HFFc6 (cell line): ENCODE measurements at regions not wholly inside any gene's neighbourhood (a gene's known extent, or its start where the extent isn't known, plus 50 kb on each side); places are given as distances from the start of the nearest gene placed in this dataset.

ENCODE experiments used
- DNase-seq: peaks from one replicate; pipeline ENCODE4 v3.0.0-alpha.2; 2018
- H3K27ac Mint-ChIP-seq: 2 replicates; pipeline ENCODE4 v1.8.0; 2020; ENCODE audit warnings: mild to moderate bottlenecking, mixed read lengths
- H3K27me3 Mint-ChIP-seq: 2 replicates; pipeline ENCODE4 v1.8.0; 2021; ENCODE audit warnings: mild to moderate bottlenecking, moderate library complexity, mixed read lengths; ENCODE audit not compliant: insufficient read depth
- H3K36me3 Mint-ChIP-seq: 2 replicates; pipeline ENCODE4 v1.8.0; 2021; ENCODE audit warnings: low read depth, mixed read lengths
- H3K4me1 Mint-ChIP-seq: 2 replicates; pipeline ENCODE4 v1.8.0; 2020; ENCODE audit warnings: low read depth, mixed read lengths
- H3K4me3 Mint-ChIP-seq: 2 replicates; pipeline ENCODE4 v1.8.0; 2020; ENCODE audit warnings: mild to moderate bottlenecking, moderate library complexity, mixed read lengths
- H3K9me3 Mint-ChIP-seq: 2 replicates; pipeline ENCODE4 v1.8.0; 2020; ENCODE audit warnings: mild to moderate bottlenecking, mixed read lengths
- CTCF ChIP-seq: fragments of 200-600 bp; sonication (generic); IDR thresholded peaks from 2 replicates; pipeline ENCODE4 v1.5.0; 2021; ENCODE audit warnings: antibody characterized with exemption, mild to moderate bottlenecking

GRCh38 chr3:127390365-127391025 is 102.6 kb upstream of the PRR20G start:
- Mint-ChIP-seq H3K9me3 (no peaks in the 10 kb centered on the region), H3K27me3 (peaks cover 64% of the 10 kb centered on the region), H3K4me3 (no peak overlapping the region), H3K4me1 (peaks cover 7% of the 10 kb centered on the region), H3K36me3 (no peaks in the 10 kb centered on the region), H3K27ac (no peak overlapping the region)
- no peak for TF ChIP-seq CTCF
- no peak for DNase-seq

GRCh38 chr3:127389913-127390312 is 102.1 kb upstream of the PRR20G start:
- peaks cover 7% of the 10 kb centered on the region for H3K4me1 Mint-ChIP-seq
- H3K27me3 Mint-ChIP-seq = peaks cover 63% of the 10 kb centered on the region
- H3K36me3 Mint-ChIP-seq = no peaks in the 10 kb centered on the region
- H3K4me3 Mint-ChIP-seq = no peak overlapping the region
- TF ChIP-seq CTCF = no peak
- H3K27ac Mint-ChIP-seq = no peak overlapping the region
- no peak for DNase-seq
- no peaks in the 10 kb centered on the region for H3K9me3 Mint-ChIP-seq

DNA sequence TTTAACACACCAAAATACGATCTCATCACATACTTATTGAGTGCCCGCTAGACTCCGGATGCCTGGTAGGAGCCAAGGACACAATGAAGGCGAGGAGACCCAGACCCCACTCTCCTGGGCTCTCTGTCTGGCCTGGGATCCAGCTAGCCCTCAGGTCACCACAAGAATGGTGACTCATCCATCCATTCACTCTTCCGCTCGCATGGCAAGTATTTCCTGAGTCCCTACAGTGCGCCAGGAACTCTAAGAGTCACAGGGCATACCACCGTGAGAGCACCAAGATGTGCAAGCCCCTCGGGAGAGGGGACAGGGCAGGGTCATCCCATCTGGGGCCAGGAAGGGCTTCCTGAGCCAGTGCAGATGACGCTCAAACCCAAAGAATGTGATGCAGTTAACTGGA is 101.6 kb upstream of the PRR20G start:
- H3K9me3 Mint-ChIP-seq = no peaks in the 10 kb centered on the region
- DNase-seq = no peak
- H3K4me3 Mint-ChIP-seq = no peak overlapping the region
- no peak for TF ChIP-seq CTCF
- no peak overlapping the region for H3K27ac Mint-ChIP-seq
- H3K4me1 Mint-ChIP-seq = peaks cover 7% of the 10 kb centered on the region
- peaks cover 61% of the 10 kb centered on the region for H3K27me3 Mint-ChIP-seq
- H3K36me3 Mint-ChIP-seq = no peaks in the 10 kb centered on the region

- no peak overlapping the region for H3K4me3 Mint-ChIP-seq
- no peaks in the 10 kb centered on the region for H3K9me3 Mint-ChIP-seq
- H3K4me1 Mint-ChIP-seq = peaks cover 7% of the 10 kb centered on the region
- TF ChIP-seq CTCF = no peak
- no peak overlapping the region for H3K27ac Mint-ChIP-seq
- H3K36me3 Mint-ChIP-seq = no peaks in the 10 kb centered on the region
- peaks cover 59% of the 10 kb centered on the region for H3K27me3 Mint-ChIP-seq
- no peak for DNase-seq
Observed at GRCh38 chr3:127388427-127388826, 100.6 kb upstream of the PRR20G start.

DNA sequence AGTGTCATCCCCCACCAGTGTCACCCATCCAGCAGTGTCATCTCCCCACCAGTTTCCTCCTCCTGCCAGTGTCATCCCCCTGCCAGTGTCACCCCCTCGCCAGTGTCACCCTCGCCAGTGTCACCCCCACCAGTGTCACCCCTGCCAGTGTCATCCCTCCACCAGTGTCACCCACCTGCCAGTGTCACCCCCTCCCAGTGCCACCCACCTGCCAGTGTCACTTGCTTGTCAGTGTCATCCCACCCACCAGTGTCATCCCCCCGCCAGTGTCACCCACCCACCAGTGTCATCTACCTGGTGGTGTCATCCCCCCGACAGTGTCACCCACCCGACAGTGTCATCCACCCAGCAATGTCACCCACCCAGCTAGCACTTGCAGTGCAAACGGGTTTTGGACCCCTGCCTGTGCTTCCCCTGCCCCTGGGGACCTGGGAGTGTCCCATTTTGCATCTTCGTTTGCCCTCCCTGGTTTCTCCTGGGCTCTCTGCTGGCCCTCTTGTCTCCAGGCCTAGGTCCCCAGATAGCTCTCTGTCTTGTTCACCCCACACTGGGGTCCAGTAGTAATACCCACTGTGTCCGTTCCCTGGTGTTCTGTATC is 99.8 kb upstream of the PRR20G start:
- no peak for DNase-seq
- Mint-ChIP-seq H3K36me3 (no peaks in the 10 kb centered on the region), H3K4me3 (no peak overlapping the region), H3K27me3 (peaks cover 54% of the 10 kb centered on the region), H3K27ac (no peak overlapping the region), H3K4me1 (peaks cover 7% of the 10 kb centered on the region), H3K9me3 (no peaks in the 10 kb centered on the region)
- TF ChIP-seq CTCF = no peak
